OCI-LY1 (cell line): ENCODE measurements at regions not wholly inside any gene's neighbourhood (a gene's known extent, or its start where the extent isn't known, plus 50 kb on each side); places are given as distances from the start of the nearest gene placed in this dataset.

Source experiments
- CTCF ChIP-seq: fragments of 200-600 bp; sonication (generic), shearing (Covaris generic); IDR thresholded peaks from 2 replicates; pipeline ENCODE4 v1.5.1; 2017; ENCODE audit warnings: mild to moderate bottlenecking, antibody characterized with exemption, low read length, moderate library complexity, mixed read lengths
- EZH2 ChIP-seq: fragments of 200-600 bp; sonication (generic), shearing (Covaris generic); IDR thresholded peaks from 2 replicates; pipeline ENCODE4 v1.8.0; 2017; ENCODE audit warnings: borderline replicate concordance, mixed run types, mild to moderate bottlenecking, antibody characterized with exemption, low read length, moderate library complexity, mixed read lengths

GRCh38 chr14:104469591-104469990 lies 110.0 kb upstream of the C14orf180 start:
- TF ChIP-seq CTCF (no peak), EZH2 (no peak)
